HEK293 (cell line): ENCODE measurements at regions not wholly inside any gene's neighbourhood (a gene's known extent, or its start where the extent isn't known, plus 50 kb on each side); places are given as distances from the start of the nearest gene placed in this dataset.

Experiments
- CTCF ChIA-PET: fragments of 350-600 bp; formaldehyde crosslinking; extraction: SDS; loops from one replicate; lab custom pipeline; 2021; ENCODE audit warnings: antibody characterized with exemption; lab: Yijun Ruan, JAX
- POLR2A ChIA-PET: fragments of 300-600 bp; formaldehyde crosslinking; extraction: SDS; loops from one replicate; lab custom pipeline; 2020; ENCODE audit warnings: antibody characterized with exemption, inconsistent platforms; lab: Yijun Ruan, JAX
- H3K27ac ChIP-seq: fragments of 200-500 bp; sonication (Bioruptor generic); 2 replicates; pipeline ENCODE4 v1.5.1; 2014; ENCODE audit warnings: low read depth, low read length, control low read depth, inconsistent platforms; ENCODE audit errors: extremely low read depth
- H3K36me3 ChIP-seq, 2 experiments: fragments of 200-500 bp in 1 of 2; sonication (Bioruptor generic) in 1 of 2; 1 replicate in 1 of 2; 2 replicates in 1 of 2; pipeline ENCODE4 v1.5.1; 2014 to 2017; ENCODE audit warnings: inconsistent platforms in 2 of 2, low read length in 2 of 2; ENCODE audit not compliant: control insufficient read depth in 2 of 2, insufficient read depth in 1 of 2
- H3K4me1 ChIP-seq: fragments of 200-500 bp; sonication (Bioruptor generic); 2 replicates; pipeline ENCODE4 v1.5.1; 2014; ENCODE audit warnings: mild to moderate bottlenecking, low read length, inconsistent platforms; ENCODE audit not compliant: control insufficient read depth, insufficient read depth
- H3K4me3 ChIP-seq: 2 replicates; pipeline ENCODE4 v1.5.1; 2011; ENCODE audit warnings: low read depth, mild to moderate bottlenecking, control low read depth, low read length, moderate library complexity
- H3K9me3 ChIP-seq: fragments of 200-500 bp; sonication (Bioruptor generic); 2 replicates; pipeline ENCODE4 v1.5.1; 2014; ENCODE audit warnings: low read depth, low read length, inconsistent platforms; ENCODE audit not compliant: control insufficient read depth, insufficient read depth
- HOXC10 ChIP-seq: sonication (generic); formaldehyde crosslinking; IDR thresholded peaks from 2 replicates; pipeline ENCODE4 v1.8.1; 2023; ENCODE audit warnings: mild to moderate bottlenecking, missing genetic modification reagents
- KLF7 ChIP-seq: fragments of 450-650 bp; formaldehyde crosslinking; IDR thresholded peaks from 2 replicates; pipeline ENCODE4 v1.5.1; 2016; ENCODE audit warnings: missing biosample characterization, missing genetic modification characterization, borderline replicate concordance
- MZF1 ChIP-seq: fragments of 450-650 bp; formaldehyde crosslinking; IDR thresholded peaks from 2 replicates; pipeline ENCODE4 v1.5.1; 2017; ENCODE audit warnings: missing biosample characterization, missing genetic modification characterization, borderline replicate concordance
- PRDM2 ChIP-seq: fragments of 450-650 bp; formaldehyde crosslinking; IDR thresholded peaks from 2 replicates; pipeline ENCODE4 v1.5.1; 2016; ENCODE audit warnings: missing biosample characterization, missing genetic modification characterization, borderline replicate concordance
- REPIN1 ChIP-seq: fragments of 450-650 bp; formaldehyde crosslinking; IDR thresholded peaks from 2 replicates; pipeline ENCODE4 v1.5.1; 2017; ENCODE audit warnings: missing biosample characterization, missing genetic modification characterization, low read depth
- SCRT2 ChIP-seq: fragments of 450-650 bp; formaldehyde crosslinking; IDR thresholded peaks from 2 replicates; pipeline ENCODE4 v1.5.1; 2016; ENCODE audit warnings: missing biosample characterization, missing genetic modification characterization
- TSHZ1 ChIP-seq: fragments of 450-650 bp; formaldehyde crosslinking; IDR thresholded peaks from 2 replicates; pipeline ENCODE4 v1.5.1; 2016; ENCODE audit warnings: missing biosample characterization, missing genetic modification characterization, borderline replicate concordance
- WT1 ChIP-seq: fragments of 450-650 bp; formaldehyde crosslinking; IDR thresholded peaks from 2 replicates; pipeline ENCODE4 v1.5.1; 2016; ENCODE audit warnings: missing biosample characterization, missing genetic modification characterization
- YY1 ChIP-seq: fragments of 450-650 bp; formaldehyde crosslinking; IDR thresholded peaks from 2 replicates; pipeline ENCODE4 v1.5.1; 2018; ENCODE audit warnings: missing biosample characterization, missing genetic modification characterization
- ZBTB8A ChIP-seq: fragments of 450-650 bp; formaldehyde crosslinking; IDR thresholded peaks from 2 replicates; pipeline ENCODE4 v1.5.1; 2016; ENCODE audit warnings: missing biosample characterization, missing genetic modification characterization
- ZNF112 ChIP-seq: fragments of 450-650 bp; formaldehyde crosslinking; IDR thresholded peaks from 2 replicates; pipeline ENCODE4 v1.5.0; 2017; ENCODE audit warnings: missing biosample characterization, missing genetic modification characterization
- ZNF140 ChIP-seq: fragments of 450-650 bp; formaldehyde crosslinking; IDR thresholded peaks from 2 replicates; pipeline ENCODE4 v1.5.1; 2016; ENCODE audit warnings: missing biosample characterization, missing genetic modification characterization
- ZNF2 ChIP-seq: fragments of 450-650 bp; formaldehyde crosslinking; IDR thresholded peaks from 2 replicates; pipeline ENCODE4 v1.5.1; 2016; ENCODE audit warnings: missing biosample characterization, missing genetic modification characterization
- ZNF221 ChIP-seq: fragments of 450-650 bp; formaldehyde crosslinking; IDR thresholded peaks from 2 replicates; pipeline ENCODE4 v1.5.1; 2017; ENCODE audit warnings: missing biosample characterization, missing genetic modification characterization, borderline replicate concordance
- ZNF302 ChIP-seq: fragments of 450-650 bp; formaldehyde crosslinking; IDR thresholded peaks from 2 replicates; pipeline ENCODE4 v1.5.1; 2016; ENCODE audit warnings: missing biosample characterization, missing genetic modification characterization, low read depth
- ZNF433 ChIP-seq: fragments of 450-650 bp; formaldehyde crosslinking; IDR thresholded peaks from 2 replicates; pipeline ENCODE4 v1.5.1; 2016; ENCODE audit warnings: missing biosample characterization, missing genetic modification characterization, low read depth
- ZNF510 ChIP-seq: fragments of 450-650 bp; formaldehyde crosslinking; IDR thresholded peaks from 2 replicates; pipeline ENCODE4 v1.5.1; 2018; ENCODE audit warnings: mild to moderate bottlenecking, missing genetic modification characterization, missing biosample characterization; ENCODE audit not compliant: insufficient replicate concordance
- ZNF514 ChIP-seq: fragments of 450-650 bp; formaldehyde crosslinking; IDR thresholded peaks from 2 replicates; pipeline ENCODE4 v1.5.1; 2016; ENCODE audit warnings: missing biosample characterization, missing genetic modification characterization
- ZNF654 ChIP-seq: fragments of 450-650 bp; formaldehyde crosslinking; IDR thresholded peaks from 2 replicates; pipeline ENCODE4 v1.5.1; 2016; ENCODE audit warnings: low read depth, missing biosample characterization, missing genetic modification characterization
- ZNF707 ChIP-seq: fragments of 450-650 bp; formaldehyde crosslinking; IDR thresholded peaks from 2 replicates; pipeline ENCODE4 v1.5.1; 2016; ENCODE audit warnings: missing biosample characterization, missing genetic modification characterization
- ZNF843 ChIP-seq: fragments of 450-650 bp; formaldehyde crosslinking; IDR thresholded peaks from 2 replicates; pipeline ENCODE4 v1.5.1; 2016; ENCODE audit warnings: missing biosample characterization, missing genetic modification characterization

GRCh38 chr5:118561235-118561634, 427.1 kb downstream of the DTWD2 start (continued):
- TF ChIP-seq PRDM2 (tag by site-specific recombination) (no peak), ZNF221 (no peak), KLF7 (no peak), WT1 (tag by site-specific recombination) (no peak), ZNF112 (no peak), ZNF302 (tag by site-specific recombination) (no peak), TSHZ1 (no peak), ZNF843 (tag by site-specific recombination) (no peak), SCRT2 (tag by site-specific recombination) (no peak), ZNF654 (tag by site-specific recombination) (no peak)

- Histone ChIP-seq H3K36me3 (no peaks in the 10 kb centered on the region), H3K4me3 (no peak overlapping the region), H3K27ac (no peak overlapping the region), H3K9me3 (no peaks in the 10 kb centered on the region), H3K4me1 (no peaks in the 10 kb centered on the region)
- POLR2A ChIA-PET: no interaction called here
- CTCF ChIA-PET: no interaction called here
- TF ChIP-seq ZNF140 (tag by site-specific recombination): no peak
- no peak for TF ChIP-seq YY1
- TF ChIP-seq HOXC10 (CRISPR knock-in tag): no peak
- no peak for TF ChIP-seq ZBTB8A (tag by site-specific recombination)
- no peak for TF ChIP-seq REPIN1 (tag by site-specific recombination)
- no peak for TF ChIP-seq MZF1 (tag by site-specific recombination)
- no peak for TF ChIP-seq ZNF2
- TF ChIP-seq SCRT2 (tag by site-specific recombination): no peak
- TF ChIP-seq ZNF707 (tag by site-specific recombination): no peak
- TF ChIP-seq ZNF514 (tag by site-specific recombination): no peak
- no peak for TF ChIP-seq ZNF433 (tag by site-specific recombination)
- TF ChIP-seq ZNF510 (tag by site-specific recombination): no peak
Observed at GRCh38 chr5:118558871-118559270, 429.5 kb downstream of the DTWD2 start.
